ENCODE measurements at regions not wholly inside any gene's neighbourhood (a gene's known extent, or its start where the extent isn't known, plus 50 kb on each side); places are given as distances from the start of the nearest gene placed in this dataset.
A peak's percentile ranks its signal among the peaks of the same experiment; 100 is the strongest.

GRCh38 chr2:19748711-19749506 is 152.9 kb downstream of the TTC32 start:
- DNase-seq (ENCODE audit: low spot score): no peak

- DNase-seq (ENCODE audit: low spot score): no peak
Observed at GRCh38 chr2:19748073-19748375, 153.8 kb downstream of the TTC32 start.

GRCh38 chr2:19747310-19748072 is 154.3 kb downstream of the TTC32 start:
- DNase-seq (ENCODE audit: low spot score): no peak

- peak; percentile 1 for DNase-seq (ENCODE audit: low spot score)
Observed at GRCh38 chr2:19746611-19747309, 155.0 kb downstream of the TTC32 start.

- DNase-seq (ENCODE audit: low spot score): no peak
Observed at GRCh38 chr2:19746137-19746600, 155.6 kb downstream of the TTC32 start.

GRCh38 chr2:19745318-19746136 is 156.3 kb downstream of the TTC32 start:
- no peak for DNase-seq (ENCODE audit: low spot score)

GRCh38 chr2:19744456-19745199 is 157.2 kb downstream of the TTC32 start:
- no peak for DNase-seq (ENCODE audit: low spot score)

- no peak for DNase-seq (ENCODE audit: low spot score)
Observed at GRCh38 chr2:19743641-19744040, 158.1 kb downstream of the TTC32 start.

- DNase-seq (ENCODE audit: low spot score): no peak
Observed at GRCh38 chr2:19742872-19743271, 158.9 kb downstream of the TTC32 start.

- no peak for DNase-seq (ENCODE audit: low spot score)
Observed at GRCh38 chr2:19739256-19739655, 162.5 kb downstream of the TTC32 start.

- DNase-seq (ENCODE audit: low spot score): no peak
Observed at GRCh38 chr2:19738707-19739106, 163.1 kb downstream of the TTC32 start.

GRCh38 chr2:19736191-19736831 is 165.5 kb downstream of the TTC32 start:
- DNase-seq (ENCODE audit: low spot score): no peak

GRCh38 chr2:19733951-19734425 is 167.8 kb downstream of the TTC32 start:
- no peak for DNase-seq (ENCODE audit: low spot score)

- no peak for DNase-seq (ENCODE audit: low spot score)
Observed at GRCh38 chr2:19733390-19733789, 168.4 kb downstream of the TTC32 start.

GRCh38 chr2:19732255-19732654 is 169.5 kb downstream of the TTC32 start:
- DNase-seq (ENCODE audit: low spot score): no peak

- DNase-seq (ENCODE audit: low spot score): no peak
Observed at GRCh38 chr2:19731515-19731914, 170.3 kb downstream of the TTC32 start.

GRCh38 chr2:19731037-19731436 is 170.7 kb downstream of the TTC32 start:
- DNase-seq (ENCODE audit: low spot score): no peak

GRCh38 chr2:19728125-19728524 is 173.7 kb downstream of the TTC32 start:
- no peak for DNase-seq (ENCODE audit: low spot score)

GRCh38 chr2:19725392-19725791 is 176.4 kb downstream of the TTC32 start:
- no peak for DNase-seq (ENCODE audit: low spot score)

GRCh38 chr2:19723021-19723420 is 178.8 kb downstream of the TTC32 start:
- DNase-seq (ENCODE audit: low spot score): no peak
